ENCODE measurements at regions not wholly inside any gene's neighbourhood (a gene's known extent, or its start where the extent isn't known, plus 50 kb on each side); places are given as distances from the start of the nearest gene placed in this dataset.

GRCh38 chr4:54384563-54384962, 155.5 kb downstream of the PDGFRA start:
- TF ChIP-seq POLR2A (IDR thresholded peaks at IDR 0.05) (no peak), CTCF (IDR thresholded peaks at IDR 0.05) (no peak)
